NCI-H2171 treated with DMSO at 0.1 percent for 48 hours (cell line): ENCODE measurements at regions not wholly inside any gene's neighbourhood (a gene's known extent, or its start where the extent isn't known, plus 50 kb on each side); places are given as distances from the start of the nearest gene placed in this dataset.
"Not testable (repeated sequence)": the region's sequence is repeated elsewhere in the genome, so short reads cannot be mapped to it uniquely, and the experiment has no call there.

Source experiments
- DNase-seq: peaks from one replicate; lab custom pipeline; 2025; lab: John Stamatoyannopoulos, UW

- DNase-seq = no peak
These were observed 878.6 kb upstream of the MANEA start for GRCh38 chr6:94698773-94699172.

- DNase-seq = not testable (repeated sequence)
These were observed 890.1 kb upstream of the MANEA start for GRCh38 chr6:94687255-94687654.

DNA sequence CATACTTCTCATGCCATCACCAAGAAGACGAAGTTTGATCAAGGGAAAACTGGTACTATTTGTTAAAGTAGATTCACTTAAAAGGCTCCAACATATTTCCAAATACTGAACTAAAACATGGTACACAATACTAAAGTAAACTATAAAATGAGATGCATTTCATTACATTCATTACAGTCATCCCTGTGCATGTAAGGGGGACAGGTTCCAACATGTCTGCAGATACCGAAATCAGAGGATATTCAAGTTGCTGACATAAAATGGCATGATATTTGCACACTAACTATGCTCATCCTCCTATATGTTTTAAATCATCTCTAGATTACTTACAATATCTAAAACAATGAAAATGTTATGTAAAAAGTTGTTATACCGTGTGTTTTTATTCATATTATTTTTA lies 893.9 kb upstream of the MANEA start:
- DNase-seq = peak; percentile 58

DNA sequence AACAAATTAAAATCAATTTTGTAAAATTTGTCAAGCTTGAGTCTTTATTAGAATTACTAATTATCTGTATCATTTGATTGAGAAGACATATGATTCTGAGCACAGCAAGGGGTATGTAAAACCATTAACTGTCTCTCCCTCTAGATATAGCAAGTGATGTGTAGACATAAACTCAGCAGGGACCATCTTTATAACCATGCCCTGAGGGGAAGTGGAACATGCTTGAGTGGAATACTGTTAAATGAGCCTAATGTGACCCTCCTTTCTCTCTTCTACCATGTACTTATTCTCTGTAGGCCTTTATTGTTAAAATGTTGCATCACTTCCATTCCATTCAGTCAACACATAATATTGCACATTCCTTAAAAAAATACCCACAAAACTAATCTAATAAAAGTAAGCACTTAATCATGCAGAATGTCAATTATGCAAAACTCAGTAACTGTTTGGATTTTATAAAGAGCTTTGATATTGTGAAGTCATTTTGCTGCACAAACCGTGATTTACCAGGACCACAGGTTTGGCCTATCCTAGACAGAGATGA lies 896.6 kb upstream of the MANEA start:
- no peak for DNase-seq

- no peak for DNase-seq
These were observed 904.1 kb upstream of the MANEA start for GRCh38 chr6:94673251-94673650.

GRCh38 chr6:94670017-94670416 lies 907.3 kb upstream of the MANEA start:
- no peak for DNase-seq

DNA sequence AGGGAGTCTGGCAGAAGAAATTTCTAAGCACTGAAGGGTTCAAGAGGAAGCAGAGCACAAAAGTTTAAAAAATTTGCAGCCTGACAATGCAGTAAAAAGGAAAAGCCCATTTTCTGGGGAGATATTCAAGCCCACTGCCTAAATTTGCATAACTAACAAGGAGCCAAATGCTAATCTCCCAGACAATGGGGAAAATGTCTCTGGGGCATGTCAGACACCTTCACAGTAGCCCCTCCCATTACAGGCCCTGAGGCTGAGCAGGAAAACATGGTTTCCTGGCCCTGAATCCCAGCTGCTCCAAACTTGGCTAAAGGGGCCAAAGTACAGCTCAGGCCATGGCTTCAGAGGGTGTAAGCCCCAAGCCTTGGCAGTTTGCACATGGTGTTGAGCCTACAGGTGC lies 908.5 kb upstream of the MANEA start:
- no peak for DNase-seq

GRCh38 chr6:94658929-94659328 lies 918.4 kb upstream of the MANEA start:
- DNase-seq = no peak

DNA sequence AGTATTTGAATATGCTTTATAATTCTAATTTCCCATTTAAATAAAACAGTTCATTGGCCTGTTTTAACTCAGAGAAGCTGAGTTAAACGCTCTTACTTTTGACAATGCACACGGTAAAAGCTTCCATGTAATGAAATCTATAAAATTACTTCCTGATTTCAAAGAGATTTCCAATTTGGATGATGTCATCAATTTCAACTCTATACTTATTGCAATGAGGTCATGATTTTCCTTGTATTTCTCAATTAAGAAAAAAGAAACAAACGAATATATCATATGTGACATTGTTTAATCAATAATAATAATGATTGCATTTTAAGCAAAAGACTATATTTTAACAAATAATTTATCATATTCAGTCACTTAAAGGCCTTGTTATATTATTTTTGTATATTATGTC lies 926.1 kb upstream of the MANEA start:
- DNase-seq = no peak

DNA sequence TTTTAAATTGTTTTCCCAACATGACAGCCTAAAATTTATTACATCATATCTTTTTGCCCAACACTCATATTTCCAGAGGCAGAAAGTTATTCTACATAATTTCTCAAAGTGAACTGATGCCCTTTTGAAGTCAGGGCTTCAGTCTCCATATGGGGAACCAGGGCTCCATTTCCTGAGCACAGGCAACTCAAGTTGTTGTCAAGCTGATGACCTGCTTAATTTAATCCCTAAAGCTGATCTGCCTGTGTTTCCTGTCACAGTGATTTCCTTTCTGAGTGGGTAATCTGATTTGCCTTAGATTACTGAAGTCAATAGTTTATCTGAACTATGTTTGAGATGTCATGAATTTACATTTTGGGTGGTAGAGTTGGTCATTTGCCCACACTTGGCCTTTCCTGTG lies 932.1 kb upstream of the MANEA start:
- no peak for DNase-seq

- DNase-seq = no peak
These were observed 937.8 kb upstream of the MANEA start for GRCh38 chr6:94639564-94639963.

GRCh38 chr6:94636780-94637385 lies 940.5 kb upstream of the MANEA start:
- no peak for DNase-seq

- peak; percentile 73 for DNase-seq
These were observed 953.7 kb upstream of the MANEA start for GRCh38 chr6:94623586-94623985.

GRCh38 chr6:94622783-94623182 lies 954.6 kb upstream of the MANEA start:
- DNase-seq = no peak

DNA sequence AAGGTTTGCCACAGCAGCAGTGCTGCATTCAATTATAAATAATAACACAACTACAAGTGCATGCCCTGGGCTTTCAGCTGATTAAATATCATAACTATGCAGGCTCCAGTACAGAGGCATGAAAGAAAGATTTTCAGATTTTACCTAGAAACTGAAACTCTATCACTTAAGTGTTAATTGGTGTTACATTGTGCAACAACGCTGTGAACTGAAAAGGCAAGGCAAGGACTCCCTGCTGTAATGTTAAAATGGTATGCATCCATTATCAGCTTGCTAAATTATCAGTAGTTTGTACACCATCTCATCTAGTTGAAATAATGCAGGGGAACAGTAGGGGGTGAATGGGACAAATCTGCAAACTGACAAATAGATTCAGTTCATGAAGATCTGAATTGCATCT lies 976.7 kb upstream of the MANEA start:
- no peak for DNase-seq

- no peak for DNase-seq
These were observed 979.8 kb upstream of the MANEA start for GRCh38 chr6:94597487-94597886.

- DNase-seq = no peak
These were observed 986.9 kb upstream of the MANEA start for GRCh38 chr6:94590416-94590815.

- no peak for DNase-seq
These were observed 989.0 kb upstream of the MANEA start for GRCh38 chr6:94588301-94588700.

DNA sequence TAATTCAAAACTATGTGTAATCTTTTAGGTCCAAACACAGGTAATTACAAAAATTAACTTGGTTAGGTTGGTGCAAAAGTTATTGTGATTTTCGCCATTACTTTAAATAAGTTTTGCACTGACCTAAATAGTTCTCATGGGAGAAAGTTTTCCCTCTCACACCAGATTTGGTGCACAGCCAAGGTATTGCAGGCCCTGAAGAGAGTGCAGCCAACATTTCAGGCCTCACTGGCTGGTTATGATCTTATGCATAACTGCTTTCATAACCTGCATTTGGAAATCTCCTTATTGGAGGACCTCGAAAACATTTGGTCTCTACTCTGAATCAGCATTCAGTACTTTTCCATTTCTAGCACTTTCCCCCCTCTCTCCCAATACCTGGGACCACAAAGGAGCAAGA lies 993.1 kb upstream of the MANEA start:
- no peak for DNase-seq

DNA sequence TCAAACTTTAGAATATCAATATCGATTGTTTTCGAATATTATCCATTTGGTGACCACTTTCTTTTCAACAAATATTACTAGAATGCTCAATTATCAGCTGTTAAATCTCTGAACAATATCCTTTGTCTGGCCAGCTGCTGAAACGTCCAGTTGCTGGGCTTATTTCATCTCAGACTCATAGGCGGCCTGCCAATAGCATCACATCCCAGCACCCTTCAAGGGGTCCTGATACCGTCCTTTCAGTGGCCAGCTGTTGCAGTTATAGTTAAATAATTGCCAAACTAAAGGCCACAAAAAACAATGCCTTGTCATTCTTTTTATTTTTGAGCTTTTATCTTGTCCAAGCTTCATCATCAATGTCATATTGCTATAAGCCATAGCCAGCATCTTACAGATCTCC lies 1006.8 kb upstream of the MANEA start:
- no peak for DNase-seq

GRCh38 chr6:94562846-94563245 lies 1014.5 kb upstream of the MANEA start:
- DNase-seq = no peak

- DNase-seq = no peak
These were observed 1017.4 kb upstream of the MANEA start for GRCh38 chr6:94559829-94560537.

- DNase-seq = not testable (repeated sequence)
These were observed 1020.1 kb upstream of the MANEA start for GRCh38 chr6:94557207-94557606.

- DNase-seq = no peak
These were observed 1029.1 kb upstream of the MANEA start for GRCh38 chr6:94548201-94548600.
